HG03095 (cell line): ENCODE measurements at regions not wholly inside any gene's neighbourhood (a gene's known extent, or its start where the extent isn't known, plus 50 kb on each side); places are given as distances from the start of the nearest gene placed in this dataset.
A peak's percentile ranks its signal among the peaks of the same experiment; 100 is the strongest.
"Not testable (repeated sequence)": the region's sequence is repeated elsewhere in the genome, so short reads cannot be mapped to it uniquely, and the experiment has no call there.

Experiments
- ATAC-seq: cut with Tn5 transposase; IDR thresholded peaks from one replicate; pipeline ENCODE4 v1.9.1; 2021; ENCODE audit warnings: moderate library complexity; ENCODE audit not compliant: unreplicated experiment

DNA sequence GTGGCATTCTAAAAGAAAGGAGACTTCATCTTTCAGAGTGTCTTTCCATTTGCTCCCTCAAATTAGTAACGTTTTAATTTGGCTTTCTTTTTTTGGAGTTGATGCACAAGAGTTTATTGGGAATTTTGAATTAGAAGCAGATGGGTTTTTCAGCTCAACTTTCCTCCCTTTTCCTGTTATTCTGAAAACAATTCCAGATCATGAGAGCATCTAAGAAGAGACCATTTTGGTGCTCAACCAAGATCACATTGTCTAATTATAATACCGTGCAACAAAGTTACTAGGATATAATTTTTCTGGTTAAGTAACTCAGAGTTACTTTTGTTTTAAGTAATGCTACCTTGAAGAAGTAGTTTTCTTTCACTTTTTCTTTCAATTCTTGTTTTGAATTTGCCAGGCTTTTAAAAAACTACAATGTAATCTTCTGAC, 396.6 kb upstream of the KLF6 start:
- no peak for ATAC-seq

DNA sequence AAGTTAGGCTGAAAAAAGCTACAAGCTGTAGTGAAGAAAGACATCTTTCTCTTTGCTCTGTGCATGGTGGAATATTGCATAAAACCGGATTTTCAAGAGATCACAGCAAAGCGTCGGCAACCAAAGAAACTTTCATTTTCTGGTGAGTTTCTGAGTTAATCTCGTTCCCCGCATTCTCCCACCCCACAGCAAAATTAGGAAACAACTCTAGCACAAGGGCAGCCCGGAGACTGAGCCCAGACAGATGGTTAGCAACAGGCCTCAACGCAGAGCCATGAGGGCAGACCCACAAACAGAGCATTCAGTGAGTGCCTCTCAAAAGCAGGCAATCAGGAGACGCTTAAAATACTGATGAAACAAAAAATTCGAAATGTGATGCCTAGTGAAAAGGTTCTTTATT, 396.1 kb upstream of the KLF6 start:
- ATAC-seq, result no peak

DNA sequence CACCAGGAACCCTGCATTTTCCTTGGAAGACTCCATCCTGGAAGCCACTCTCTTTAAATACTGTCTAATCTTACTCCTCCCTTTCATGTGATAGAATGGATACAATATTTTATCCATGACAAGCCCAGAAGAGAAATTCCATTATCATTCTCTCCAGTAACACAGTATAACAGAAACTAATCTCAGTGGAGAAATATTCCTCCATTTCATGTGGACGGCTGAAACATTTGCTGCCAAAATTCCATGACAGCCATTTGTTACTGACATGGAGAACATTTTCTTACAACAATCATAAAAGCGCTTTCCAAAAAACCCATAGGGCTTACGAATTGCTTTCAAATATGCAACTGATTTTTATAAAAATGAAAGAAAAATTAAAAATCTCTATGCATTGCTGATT, 392.8 kb upstream of the KLF6 start:
- ATAC-seq, result no peak

DNA sequence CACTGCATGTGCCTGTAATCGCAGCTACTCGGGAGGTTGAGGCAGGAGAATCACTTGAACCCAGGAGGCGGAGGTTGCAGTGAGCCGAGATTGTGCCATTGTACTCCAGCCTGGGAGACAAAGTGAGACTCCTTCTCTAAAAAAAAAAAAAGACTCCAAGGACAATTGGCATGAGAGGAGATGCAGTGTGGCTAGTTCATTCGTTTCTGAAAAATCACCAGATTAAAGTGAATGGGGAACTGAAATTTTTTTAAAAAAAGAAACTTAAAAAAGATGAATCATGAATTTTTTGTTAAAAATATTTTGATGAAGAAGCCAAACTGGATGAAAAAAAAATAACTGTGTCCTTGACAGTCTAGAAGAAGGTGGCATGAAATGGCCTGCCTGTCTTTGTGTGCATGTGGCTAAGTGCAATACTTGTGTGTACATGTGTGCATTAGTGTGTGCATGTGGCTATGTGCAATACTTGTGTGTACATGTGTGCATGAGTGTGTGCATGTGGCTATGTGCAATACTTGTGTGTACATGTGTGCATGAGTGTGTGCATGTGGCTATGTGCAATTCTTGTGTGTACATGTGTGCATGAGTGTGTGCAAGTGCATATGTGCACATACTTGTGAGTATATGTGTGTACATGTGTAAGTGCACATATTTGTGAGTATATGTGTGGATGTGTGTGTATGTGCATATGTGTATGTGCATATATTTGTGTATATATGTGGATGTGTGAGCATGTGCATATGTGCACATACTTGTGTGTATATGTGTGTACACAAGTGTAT, 391.7 kb upstream of the KLF6 start:
- no peak for ATAC-seq

DNA sequence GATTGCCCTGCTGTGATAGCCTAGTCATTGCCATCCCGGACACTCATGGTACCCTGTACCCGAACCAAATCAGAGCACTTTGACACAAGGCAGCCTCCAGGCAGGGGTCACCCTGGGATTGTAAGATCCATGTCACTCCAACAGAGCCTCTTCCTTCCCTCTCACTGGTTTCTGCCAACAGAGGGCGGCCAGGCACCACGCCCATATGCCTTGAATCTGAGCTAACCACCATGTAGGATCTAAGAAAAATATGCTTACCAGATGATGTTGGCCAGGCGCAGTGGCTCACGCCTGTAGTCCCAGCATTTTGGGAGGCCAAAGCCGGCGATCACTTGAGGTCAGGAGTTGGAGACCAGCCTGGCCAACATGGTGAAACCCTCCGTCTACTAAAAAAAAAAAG, 389.2 kb upstream of the KLF6 start:
- no peak for ATAC-seq

DNA sequence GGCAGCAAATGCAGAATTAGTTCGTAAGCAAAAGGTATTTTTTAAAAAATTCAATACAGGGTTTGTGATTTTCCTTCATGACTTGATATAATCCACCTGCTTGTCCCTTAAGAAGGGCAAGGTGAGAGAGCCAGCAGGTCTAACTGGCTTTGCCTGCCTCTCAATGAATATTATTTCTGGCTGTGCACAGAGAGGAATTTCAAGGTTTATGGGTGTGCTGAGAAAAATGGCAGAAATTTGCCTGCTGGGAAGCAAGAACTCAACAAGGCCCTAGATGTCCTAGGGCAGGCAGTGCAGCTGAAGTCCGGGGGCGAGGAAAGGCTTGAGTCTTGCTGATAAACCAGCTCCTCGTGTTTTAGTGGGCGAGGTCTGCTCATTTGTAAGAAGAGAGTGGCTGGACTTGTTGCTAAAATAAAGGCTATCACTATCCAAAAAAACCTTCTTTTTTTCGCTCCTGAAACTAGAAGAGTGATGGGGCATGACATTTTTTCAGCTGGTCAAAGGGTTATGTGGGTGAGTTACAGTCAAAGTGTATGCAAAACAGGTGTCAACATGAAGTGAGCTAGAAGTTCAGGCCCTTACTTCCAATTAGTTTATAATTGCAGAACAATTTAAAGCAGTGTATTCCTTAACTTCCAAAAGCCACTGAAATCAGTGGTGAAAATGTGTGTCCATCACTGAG, 385.8 kb upstream of the KLF6 start:
- ATAC-seq, result no peak

DNA sequence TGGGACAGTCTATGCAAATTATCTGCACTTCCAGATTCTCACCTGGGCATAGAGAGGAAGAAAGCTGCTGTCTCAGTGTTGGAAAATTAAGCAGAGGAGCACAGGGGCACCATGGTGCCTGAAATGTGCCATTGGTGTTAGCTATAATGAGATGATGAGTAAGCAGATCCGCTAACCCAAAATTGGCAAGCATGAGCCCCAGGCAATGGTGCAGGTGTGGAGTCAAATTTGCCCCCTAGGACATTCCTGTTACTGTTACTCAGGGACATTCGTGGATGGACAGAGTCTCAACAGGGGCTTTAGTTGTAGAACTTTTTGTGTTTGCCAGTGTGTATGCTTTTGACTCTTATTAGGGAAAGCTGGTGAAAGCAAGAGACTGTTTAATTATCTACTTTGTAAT, 385.2 kb upstream of the KLF6 start:
- ATAC-seq, result no peak

DNA sequence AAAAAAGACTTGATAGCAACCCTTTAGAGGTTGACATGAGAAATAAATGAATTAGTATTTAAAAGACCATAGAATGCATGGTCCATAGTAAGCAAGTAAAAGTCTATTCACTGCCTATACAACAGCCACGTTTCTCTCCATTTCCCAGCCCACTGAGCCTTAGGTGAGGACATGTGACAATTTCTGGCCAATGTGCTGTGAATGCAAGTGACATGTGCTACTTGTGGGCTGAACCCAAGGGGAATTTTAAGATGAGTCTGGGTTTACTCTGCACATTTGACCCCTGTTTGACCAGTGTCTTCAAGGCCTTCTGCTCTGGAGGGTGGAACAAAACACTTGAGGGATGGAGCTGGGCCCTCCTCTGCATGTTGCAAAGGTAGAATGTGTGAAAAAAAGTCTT, 384.4 kb upstream of the KLF6 start:
- ATAC-seq, result no peak

DNA sequence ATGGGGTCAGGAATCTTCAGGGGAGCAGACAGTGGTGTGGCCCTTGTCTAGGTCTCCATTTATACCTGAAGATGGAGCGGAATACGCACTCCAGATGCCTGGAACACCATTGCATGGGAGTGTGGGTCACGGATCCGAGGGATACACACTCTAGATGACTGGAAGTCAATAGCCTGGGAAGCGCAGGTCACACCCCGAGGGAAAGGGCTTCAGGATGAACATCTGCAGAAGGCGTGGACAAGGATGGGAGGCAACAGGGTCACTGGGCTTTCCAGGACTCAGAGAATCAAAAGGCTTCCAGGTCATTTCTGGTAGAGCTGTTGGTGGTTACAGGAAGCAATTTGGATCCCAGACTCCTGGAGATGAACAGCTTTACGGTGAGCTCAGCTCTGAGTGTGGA, 382.2 kb upstream of the KLF6 start:
- no peak for ATAC-seq

DNA sequence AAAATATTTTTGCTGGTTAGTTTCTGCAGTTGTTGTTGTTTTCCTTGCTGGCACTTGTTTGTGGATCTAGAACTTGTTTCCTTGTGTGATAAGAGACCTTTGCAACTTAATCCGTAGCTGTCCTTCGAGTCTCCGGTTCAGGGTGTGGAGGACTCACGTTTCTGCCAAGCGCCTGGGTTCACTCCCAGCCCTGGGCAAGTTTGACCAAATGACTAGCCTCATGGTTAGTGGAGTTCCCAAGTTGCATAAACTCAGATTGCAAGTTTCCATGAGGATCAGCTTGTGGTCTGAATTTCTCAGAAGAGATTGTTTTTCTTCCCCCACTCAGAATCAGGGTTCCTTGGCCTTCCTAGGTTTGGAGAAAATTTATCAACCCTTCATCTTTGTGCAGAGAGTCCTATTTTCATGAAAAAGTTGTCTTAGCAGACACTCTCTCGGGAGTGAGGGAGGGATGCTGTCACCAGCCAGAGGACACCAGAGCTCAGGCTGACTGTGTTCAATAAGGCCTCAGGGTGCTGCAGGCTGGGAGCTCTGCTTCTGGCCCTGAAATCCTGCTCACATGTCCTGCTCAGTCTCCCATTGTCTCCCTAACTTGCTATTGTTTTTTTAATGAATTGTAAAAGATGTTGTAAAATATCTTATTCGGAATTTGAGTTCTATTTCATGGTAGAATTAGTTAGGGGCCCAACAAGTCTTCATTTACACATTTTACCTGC, 377.7 kb upstream of the KLF6 start:
- no peak for ATAC-seq

DNA sequence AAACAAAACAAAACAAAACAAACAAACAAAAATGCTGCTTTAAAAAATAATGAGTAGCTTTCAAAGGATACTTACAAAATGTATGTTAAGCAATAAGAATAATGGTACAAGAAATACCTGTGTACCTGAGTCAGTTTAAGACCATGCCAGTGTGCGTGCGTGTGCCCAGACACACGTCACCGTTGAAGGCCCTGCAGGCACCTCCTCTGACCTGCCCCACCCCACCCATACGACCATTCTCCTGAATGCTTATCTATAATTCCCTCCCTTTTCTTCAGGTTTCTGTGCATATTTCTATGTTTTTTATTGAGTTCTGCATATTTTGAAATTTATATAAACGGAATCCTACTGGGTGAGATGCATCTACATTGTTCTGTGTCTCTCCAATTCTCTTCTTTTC, 374.2 kb upstream of the KLF6 start:
- no peak for ATAC-seq

DNA sequence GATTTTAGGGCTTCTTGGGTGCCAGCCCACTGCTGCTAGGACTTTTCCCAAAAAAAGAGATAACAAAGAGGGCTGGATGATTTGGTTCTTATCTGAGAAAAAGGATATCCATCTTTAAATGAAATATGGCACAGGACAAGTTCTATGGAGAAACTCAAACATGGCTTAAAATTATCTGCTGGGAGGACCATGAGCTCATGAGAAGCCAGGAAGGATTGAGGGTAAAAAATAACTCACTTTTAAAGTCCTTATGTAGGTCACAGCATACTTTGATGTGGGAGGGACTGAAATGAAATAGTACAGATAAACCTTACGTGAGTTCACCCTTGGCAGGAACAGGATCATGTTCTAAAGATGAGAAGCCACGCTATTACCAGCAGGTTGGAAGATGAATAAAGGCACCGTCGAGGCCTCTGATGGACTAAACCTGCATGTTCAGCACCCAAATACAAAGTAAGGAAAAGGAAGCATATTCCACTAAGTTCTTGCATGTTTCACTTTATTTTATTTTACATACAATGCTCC, 369.2 kb upstream of the KLF6 start:
- no peak for ATAC-seq

DNA sequence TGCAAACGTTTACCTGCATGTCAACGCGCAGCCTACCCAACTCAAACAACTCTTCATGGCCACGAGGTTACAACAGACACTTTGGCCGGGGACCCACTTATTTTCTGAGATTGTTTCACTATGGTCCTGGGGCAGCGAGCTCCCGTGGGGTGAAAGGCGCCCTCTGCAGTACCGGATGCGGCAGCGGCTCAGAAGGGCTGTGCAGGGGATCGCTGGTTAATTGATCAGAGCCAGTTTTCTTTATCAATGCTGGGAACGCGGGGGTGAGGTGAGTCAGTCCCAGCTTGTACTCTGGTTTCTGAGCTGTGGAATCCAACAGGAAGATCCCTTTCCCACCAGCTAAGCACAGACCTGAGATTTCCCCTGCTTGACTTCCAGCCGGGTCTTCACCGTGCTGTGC, 366.5 kb upstream of the KLF6 start:
- no peak for ATAC-seq

DNA sequence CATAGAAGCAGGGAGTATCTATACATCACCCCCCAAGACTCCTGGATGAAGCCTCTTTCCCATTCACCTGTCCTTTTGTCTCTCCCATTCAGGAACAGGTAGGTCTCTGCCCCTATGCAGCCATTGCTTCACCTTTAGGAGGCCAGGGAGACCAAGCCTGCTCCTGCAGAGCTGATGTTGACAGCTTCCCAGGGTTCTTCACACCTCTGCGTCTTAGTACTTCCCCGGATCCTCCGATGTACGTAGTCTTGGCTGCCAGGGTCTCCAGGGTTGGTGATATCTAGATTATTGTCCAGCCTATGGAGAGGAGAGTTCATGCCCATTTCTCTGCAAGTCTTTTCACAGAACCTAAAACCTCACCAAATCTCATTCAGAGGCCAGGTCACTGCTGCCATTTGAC, 365.7 kb upstream of the KLF6 start:
- ATAC-seq, result no peak

DNA sequence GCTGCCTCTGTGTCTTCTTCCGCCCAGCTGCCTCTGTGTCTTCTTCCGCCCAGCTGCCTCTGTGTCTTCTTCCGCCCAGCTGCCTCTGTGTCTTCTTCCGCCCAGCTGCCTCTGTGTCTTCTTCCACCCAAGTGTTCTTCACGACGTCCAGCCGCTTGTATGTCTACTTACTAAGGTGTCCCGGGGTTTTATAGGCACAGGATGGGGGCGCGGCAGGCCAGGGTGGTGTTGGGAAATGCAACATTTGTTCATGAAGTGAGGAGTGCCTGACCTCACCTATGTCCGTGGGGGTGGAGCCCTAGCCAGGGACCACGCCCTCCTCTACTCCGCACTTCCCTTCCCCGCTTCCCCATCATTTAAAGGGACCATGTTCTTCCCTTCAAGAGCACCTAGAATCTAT, 364.5 kb upstream of the KLF6 start:
- ATAC-seq, result not testable (repeated sequence)

DNA sequence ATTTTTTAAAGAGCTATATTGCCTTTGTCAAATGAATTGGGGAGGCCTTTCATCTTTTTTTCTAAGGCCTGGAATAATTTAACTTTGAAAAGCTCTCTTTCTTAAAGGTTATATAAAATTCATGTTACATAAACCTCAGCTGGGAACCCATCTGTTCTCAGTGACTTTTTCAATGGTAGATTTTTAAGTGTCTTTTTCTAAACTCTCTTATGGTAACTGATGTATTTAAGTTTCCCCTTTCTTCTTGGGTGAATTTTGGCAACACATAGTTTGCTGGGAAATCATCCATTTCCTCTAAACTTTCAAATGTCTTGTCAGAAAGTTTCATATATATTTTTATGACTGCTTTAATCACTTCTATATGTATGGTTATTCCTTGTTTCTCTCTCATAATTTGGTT, 362.2 kb upstream of the KLF6 start:
- ATAC-seq, result no peak

DNA sequence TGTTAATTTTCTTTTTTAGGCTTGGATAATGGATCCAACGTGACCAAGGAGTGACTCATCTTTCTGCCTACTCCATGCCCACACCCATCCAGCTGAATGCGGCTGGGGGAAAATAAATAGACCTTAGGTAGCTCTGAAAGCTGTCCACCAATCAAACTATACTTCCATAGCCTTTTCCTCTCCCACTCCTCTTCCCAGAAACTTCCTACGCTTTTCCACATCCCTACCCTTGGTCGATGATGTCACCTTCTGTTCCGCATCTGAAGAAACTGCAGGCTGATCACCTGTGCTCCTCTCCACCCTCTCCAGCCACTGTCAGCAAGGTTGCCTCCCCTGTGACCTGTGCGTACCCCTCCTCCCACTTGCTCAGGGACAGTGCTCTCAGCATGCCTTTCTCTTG, 359.8 kb upstream of the KLF6 start:
- ATAC-seq, result no peak

DNA sequence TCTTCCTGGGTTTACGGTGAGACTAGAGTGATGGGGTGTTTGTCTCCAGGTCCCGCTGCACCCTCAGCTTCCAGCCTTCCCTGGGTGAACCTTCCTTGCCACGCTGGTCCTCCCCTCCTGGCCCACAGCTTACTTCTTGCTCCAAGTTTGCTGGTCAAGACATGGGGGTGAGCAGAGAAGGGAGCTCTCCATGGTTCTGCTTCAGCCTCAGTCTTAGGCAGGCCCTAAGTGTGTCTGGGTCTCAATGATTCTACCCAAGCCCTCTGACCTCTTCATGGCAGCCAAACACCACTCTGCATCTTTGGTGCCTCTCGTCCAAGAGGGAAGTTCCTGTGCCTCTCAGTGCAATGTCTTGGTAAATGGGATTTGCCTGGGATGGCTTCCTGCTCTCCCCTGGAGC, 356.5 kb upstream of the KLF6 start:
- no peak for ATAC-seq

DNA sequence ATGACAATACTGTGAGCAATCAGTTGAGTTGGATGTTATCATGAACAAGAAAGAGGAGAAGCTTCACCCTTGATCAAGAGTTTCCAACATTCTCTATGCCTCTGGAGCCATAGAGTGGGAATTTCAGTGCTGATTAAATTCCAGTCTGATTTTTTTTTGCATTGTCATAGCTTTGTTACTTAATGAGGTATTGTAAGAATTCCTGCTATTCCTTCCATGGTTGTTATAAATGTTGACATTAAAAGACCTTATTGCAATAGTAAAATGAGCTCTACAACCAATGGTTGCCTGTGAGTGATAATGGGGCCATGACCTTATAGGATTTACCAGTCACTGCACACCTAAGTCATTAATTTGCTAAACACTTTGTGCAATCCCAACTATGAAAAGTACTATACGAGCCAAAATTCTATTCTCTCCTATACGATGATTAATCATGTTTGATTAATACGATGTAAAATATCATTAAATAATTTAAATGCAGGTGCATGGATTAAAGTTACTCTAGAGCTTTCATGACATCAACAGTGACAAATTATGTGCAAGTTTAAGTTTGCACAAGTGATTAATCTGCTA, 353.2 kb upstream of the KLF6 start:
- no peak for ATAC-seq

DNA sequence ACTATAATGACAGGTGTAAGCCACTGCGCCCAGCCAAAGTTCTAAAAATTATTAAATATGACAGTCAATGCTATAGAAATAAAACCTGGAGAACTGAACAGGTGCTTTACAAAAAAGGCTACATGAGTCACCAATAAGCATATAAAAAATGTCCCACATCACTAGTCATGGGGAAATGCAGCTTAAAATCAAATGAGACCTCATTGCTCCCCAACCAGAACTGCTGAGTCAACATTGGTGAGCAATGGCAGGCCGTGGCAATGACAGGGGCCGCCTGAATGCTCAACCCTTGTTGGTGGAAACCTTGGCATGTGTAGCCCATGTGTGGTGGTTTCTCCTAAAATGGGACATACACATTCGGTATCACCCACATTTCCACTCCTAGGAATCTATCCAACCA, 352.3 kb upstream of the KLF6 start:
- no peak for ATAC-seq

DNA sequence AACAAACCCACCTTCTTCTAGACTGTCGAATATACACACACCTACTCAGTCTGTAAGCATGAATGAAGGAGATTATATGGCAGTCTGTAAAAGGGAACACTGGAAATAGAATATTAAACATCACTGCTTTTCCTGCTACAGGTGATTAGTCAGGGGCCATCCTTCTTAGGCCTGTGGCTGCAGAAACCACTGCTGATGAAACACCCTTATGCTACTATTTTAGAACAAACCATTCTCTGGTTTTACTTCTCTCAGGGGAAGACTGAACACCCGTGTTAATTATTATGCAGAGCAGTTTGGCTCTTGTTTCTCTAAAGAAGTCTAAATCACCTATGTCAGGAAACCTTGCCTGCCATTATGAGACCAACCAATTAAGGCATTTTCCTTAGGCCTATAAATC, 351.1 kb upstream of the KLF6 start:
- ATAC-seq, result peak; percentile 81

DNA sequence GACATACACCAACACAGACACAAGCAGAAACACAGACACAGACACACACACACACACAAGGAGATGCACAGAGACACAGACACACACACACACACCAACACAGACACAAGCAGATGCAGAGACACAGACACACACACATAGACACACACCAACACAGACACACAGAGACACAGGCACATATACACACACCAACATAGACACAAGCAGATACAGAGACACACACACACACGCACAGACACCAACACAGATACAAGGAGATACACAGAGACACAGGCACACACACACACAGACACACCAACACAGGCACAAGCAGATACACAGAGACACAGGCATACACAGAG, 347.2 kb upstream of the KLF6 start:
- no peak for ATAC-seq
